GM19238 (cell line): ENCODE measurements at regions not wholly inside any gene's neighbourhood (a gene's known extent, or its start where the extent isn't known, plus 50 kb on each side); places are given as distances from the start of the nearest gene placed in this dataset.
A peak's percentile ranks its signal among the peaks of the same experiment; 100 is the strongest.

Experiments
- DNase-seq: peaks from one replicate; pipeline ENCODE4 v3.0.0; 2011; ENCODE audit warnings: low spot score; ENCODE audit not compliant: insufficient read length

DNA sequence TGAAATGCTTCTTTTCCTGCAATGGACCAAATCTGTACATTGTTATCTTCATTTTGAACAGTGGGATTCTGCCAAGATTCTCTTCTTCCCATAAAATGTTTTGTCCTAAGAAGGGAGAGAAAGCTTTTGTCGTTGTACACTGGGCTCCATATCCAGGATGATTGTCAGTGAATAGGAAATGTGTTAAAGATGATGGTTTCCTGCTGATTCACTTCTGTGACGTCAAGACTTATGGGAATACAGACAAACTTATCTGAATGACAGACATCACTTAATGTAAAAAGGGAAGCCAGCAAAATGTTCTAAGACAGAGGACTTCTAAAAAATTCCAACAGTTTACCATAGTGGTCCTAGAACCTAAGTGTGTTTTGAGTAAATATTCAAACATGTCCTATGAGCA, 53.7 kb upstream of the HPF1 start:
- DNase-seq = no peak

- peak; percentile 10 for DNase-seq
Measured at GRCh38 chr4:169810325-169811323, 52.9 kb upstream of the HPF1 start.

DNA sequence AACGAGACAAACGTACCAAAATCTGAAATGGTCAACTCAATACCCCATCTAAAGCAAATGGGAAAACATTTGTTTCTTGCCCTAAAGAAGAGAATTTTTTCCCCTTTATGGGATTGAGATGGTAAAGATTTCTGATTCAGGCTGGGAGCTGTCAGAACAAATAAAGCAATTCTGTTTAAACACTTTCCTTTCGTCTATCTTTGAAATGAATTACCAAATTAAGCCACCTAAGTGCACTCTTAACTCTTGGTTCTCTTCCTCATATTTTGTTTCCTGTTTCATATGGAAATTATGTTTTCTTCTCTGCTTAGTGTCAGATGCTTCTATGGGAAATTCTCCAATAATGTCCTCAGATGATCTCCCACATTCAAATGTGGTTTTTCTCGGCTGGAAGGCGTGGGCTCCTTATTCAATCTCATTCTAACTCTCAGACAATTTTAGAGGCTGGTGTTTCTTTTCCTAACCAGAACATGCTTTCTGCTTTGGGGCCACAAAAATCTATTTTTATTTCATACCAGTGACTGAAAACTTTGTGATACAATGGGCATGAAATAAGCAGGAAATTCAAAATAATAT, 50.3 kb upstream of the HPF1 start:
- no peak for DNase-seq
